AG08396 (cell line): ENCODE measurements at regions not wholly inside any gene's neighbourhood (a gene's known extent, or its start where the extent isn't known, plus 50 kb on each side); places are given as distances from the start of the nearest gene placed in this dataset.
"Not testable (repeated sequence)": the region's sequence is repeated elsewhere in the genome, so short reads cannot be mapped to it uniquely, and the experiment has no call there.

Experiments used
- DNase-seq: peaks from one replicate; pipeline ENCODE4 v3.0.0; 2012; ENCODE audit warnings: low spot score, mixed read lengths

DNA sequence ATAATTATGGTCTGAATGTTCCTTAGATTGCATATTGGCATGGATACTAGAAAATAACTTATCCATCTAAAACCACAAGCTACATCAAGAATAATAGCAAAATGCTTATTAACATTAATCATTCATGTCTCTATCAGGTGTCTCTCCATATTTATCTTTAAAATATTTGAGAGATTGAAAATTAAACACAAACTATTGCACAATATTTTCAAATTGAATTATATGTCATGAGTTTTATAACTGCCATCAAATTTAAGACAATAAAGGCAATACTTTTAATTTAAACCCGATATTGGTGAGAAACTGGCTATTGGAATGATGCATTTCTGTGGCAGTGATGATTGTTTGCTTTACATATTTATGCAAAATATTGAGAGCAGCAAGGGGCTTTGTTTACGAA lies 1506.8 kb upstream of the B3GALT2 start:
- DNase-seq = no peak

- DNase-seq = no peak
Measured at GRCh38 chr1:194684636-194685035, 1498.2 kb upstream of the B3GALT2 start.

DNA sequence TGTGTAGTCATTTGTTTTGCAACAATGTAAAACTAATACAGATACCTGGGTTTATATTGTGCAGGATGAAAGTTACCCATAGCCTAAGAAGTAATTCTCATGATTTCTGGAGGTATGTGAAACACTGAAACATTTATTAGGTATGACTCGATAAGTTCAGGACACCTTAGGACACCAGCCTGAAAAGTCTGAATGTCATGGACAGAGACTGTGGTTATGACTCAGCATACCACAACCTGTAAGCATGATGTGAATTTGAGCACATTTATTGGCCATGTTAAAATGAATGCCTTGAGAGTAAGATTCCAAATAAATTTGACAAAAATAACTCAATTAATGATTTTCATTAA lies 1471.7 kb upstream of the B3GALT2 start:
- no peak for DNase-seq

- no peak for DNase-seq
Measured at GRCh38 chr1:194654956-194655355, 1468.5 kb upstream of the B3GALT2 start.

GRCh38 chr1:194653385-194653784 lies 1467.0 kb upstream of the B3GALT2 start:
- DNase-seq = no peak

DNA sequence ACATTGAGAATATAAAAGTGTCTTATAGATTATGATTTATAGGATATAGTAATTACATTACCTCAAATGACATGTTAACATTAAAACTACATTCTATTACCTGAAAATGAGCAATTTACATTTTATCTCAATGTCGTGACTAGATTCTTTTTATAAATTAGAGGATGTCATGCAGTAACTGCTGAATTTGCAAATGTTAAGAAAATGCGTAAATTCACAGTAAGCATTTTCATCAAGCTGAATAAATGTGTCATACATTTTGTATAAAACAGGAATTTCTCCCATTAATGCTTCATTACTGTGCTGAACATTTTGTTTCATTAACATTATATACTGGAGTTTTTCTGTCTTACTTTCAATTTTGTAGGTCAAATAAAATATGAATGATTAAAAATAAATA lies 1460.7 kb upstream of the B3GALT2 start:
- no peak for DNase-seq

GRCh38 chr1:194644528-194644927 lies 1458.1 kb upstream of the B3GALT2 start:
- DNase-seq = no peak

DNA sequence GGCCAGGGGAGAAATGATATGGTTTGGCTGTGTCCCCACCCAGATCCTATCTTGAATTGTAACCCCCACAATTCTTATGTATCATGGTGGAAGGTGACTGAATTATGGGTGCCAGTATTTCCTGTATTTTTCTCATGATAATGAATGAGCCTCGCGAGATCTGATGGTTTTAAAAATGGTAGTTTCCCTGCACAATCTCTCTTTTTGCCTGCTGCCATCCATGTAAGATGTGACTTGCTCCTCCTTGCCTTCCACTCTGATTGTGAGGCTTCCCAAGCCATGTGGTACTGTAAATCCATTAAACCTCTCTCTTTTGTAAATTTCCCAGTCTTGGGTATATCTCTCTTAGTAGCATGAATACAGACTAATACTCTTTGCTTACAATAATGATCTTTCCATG lies 1453.9 kb upstream of the B3GALT2 start:
- no peak for DNase-seq

DNA sequence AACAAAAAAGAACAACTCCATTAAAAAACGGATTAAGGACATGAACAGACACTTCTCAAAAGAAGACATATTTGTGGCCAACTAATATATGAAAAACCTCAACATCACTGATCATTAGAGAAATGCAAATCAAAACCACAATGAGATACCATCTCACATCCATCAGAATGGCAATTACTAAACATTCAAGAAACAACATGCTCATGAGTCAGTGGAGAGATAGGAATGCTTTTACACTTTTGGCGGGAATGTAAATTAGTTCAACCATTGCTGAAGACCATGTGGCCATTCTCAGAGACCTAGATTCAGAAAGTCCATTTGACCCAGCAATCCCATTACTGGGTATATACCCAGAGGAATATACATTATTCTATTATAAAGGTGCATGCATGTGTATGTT lies 1442.6 kb upstream of the B3GALT2 start:
- no peak for DNase-seq

DNA sequence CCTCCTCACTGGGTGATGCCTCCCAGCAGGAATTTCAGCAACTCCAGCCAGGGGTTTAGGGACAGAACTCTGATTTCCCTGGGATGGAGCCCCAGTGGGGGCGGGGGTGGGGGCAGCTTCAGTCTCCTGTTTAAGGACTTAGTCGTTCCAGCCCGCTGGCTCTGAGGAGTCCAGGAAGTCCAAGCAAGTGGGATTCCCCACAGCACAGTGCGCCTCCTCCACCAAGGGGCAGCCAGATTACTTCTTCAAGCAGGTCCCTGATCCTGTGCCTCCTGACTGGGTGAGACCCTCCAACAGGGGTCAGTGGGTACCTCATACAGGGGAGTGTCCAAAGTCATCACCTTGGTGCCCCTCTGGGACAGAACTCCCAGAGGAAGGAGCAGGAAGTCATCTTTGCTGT lies 1438.4 kb upstream of the B3GALT2 start:
- no peak for DNase-seq

DNA sequence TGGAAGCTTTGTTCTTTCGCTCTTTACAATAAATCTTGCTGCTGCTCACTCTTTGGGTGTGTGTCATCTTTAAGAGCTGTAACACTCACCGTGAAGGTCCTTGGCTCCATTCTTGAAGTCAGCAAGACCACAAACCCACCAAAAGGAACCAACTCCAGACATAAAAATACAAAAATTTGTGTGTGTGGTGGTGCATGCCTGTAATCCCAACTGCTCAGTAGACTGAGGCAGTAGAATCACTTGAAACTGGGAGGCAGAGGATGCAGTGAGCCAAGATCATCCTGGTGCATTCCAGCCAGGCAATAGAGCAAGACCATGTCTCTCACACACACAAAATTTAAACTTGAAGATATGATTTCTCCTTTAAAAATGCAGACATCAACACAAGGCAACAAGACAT lies 1431.7 kb upstream of the B3GALT2 start:
- no peak for DNase-seq

- not testable (repeated sequence) for DNase-seq
Measured at GRCh38 chr1:194617272-194617671, 1430.9 kb upstream of the B3GALT2 start.

DNA sequence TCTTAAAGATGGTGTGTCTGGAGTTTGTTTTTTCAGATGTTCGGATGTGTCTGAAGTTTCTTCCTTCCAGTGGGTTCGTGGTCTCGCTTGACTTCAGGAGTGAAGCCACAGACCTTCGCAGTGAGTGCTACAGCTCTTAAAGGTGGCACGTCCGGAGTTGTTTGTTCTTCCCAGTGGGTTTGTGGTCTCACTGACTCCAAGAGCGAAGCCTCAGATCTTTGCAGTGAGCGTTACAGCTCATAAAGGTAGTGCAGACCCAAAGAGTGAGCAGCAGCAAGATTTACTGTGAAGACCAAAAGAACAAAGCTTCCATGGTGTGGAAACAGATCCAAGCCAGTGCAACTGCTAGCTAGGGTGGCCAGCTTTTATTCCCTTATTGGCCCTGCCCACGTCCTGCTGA lies 1430.4 kb upstream of the B3GALT2 start:
- DNase-seq = no peak

- no peak for DNase-seq
Measured at GRCh38 chr1:194602184-194602583, 1415.8 kb upstream of the B3GALT2 start.

- DNase-seq = no peak
Measured at GRCh38 chr1:194600716-194601115, 1414.3 kb upstream of the B3GALT2 start.

GRCh38 chr1:194598098-194598497 lies 1411.7 kb upstream of the B3GALT2 start:
- DNase-seq = no peak

- no peak for DNase-seq
Measured at GRCh38 chr1:194586302-194586701, 1399.9 kb upstream of the B3GALT2 start.

DNA sequence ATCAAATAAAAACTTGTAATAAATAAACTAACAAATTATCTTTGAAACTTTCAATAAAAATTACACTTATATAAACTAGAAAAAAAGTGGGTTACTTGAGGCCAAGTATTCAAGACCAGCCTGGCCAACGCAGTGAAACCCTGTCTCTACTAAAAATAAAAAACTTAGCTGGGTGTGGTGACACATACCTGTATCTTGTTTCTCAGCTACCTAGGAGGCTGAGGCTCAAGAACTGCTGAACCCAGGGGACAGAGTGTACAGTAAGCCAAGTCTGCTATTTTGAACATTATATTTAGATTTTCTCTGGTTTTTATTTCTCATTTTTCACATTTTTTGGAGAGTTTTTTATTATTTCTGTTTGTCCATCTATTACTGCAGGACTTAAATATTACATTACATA lies 1397.6 kb upstream of the B3GALT2 start:
- no peak for DNase-seq

GRCh38 chr1:194570476-194570875 lies 1384.1 kb upstream of the B3GALT2 start:
- DNase-seq = no peak

DNA sequence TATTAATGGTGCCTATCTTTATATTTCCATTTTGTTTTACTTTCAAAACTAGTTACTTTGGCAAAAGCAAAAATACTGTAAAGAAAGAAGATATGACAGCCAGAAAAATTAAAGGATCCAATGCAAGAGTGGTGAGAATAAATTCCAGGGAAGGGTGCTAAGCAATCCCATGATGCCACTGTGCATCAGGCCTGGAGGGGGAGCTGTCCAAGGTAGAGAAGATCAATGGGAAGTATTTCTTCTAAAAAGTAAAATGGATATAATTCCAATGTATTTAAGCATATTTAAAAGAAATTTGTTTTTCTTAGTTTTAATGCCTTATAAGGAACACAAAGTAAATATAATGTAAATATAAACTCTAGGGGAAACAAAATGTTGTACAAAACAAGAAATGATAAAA lies 1382.2 kb upstream of the B3GALT2 start:
- no peak for DNase-seq

DNA sequence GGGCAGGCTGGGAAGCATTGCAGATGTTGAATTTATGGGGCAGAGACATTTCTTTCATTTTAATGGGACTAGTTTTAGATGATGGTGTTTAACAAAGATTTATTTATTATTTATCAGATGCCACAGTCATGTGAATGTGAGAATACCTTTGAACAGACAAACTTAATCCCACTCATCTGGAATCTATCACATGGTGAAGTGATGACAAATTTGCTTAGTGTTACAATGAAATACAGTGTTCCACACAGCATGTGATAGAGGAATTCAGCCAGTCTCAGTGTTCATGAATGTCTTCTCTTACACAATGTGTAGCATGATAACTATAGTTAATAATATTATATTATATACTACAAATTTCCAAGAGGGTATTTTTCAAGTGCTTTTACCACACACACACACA lies 1361.7 kb upstream of the B3GALT2 start:
- DNase-seq = no peak

DNA sequence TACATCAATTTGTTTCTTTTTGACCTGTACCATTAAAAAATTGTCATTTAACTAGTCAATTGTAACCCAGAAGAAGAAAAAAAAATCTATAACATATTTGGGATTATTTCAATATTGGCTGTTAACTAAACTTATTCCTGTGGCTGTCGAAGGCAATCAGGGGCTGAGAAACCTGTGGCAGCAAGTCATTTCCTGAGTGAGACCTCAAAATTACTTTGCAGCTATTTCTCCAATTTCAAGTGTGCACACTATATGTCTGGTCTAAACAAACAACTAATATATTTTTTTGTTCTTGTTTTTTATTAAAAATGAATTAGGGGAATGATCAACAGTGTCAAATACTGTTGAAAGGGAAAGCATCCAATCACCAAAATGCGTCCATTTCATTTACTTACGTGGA lies 1357.6 kb upstream of the B3GALT2 start:
- no peak for DNase-seq

DNA sequence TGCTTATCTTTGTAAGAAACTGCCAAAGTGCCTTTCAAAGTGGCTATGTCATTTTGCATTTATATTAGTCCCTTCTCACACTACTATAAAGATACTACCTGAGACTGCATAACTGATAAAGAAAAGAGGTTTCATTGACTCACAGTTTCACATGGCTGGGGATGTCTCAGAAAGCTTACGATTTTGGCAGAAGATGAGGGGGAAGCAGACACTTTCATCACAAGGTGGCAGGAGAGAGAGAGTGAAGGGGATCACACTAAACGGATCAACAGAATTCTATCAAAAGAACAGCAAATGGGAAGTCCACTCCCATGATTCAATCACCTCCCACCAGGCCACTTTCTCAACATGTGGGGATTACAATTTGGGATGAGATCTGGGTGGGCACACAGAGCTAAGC lies 1352.0 kb upstream of the B3GALT2 start:
- no peak for DNase-seq

GRCh38 chr1:194537521-194537920 lies 1351.1 kb upstream of the B3GALT2 start:
- DNase-seq = no peak

- no peak for DNase-seq
Measured at GRCh38 chr1:194535369-194535768, 1349.0 kb upstream of the B3GALT2 start.
